T-cell (primary cell): ENCODE measurements at regions not wholly inside any gene's neighbourhood (a gene's known extent, or its start where the extent isn't known, plus 50 kb on each side); places are given as distances from the start of the nearest gene placed in this dataset.
A peak's percentile ranks its signal among the peaks of the same experiment; 100 is the strongest.

ENCODE experiments used
- ATAC-seq, 4 experiments: fragments of 200-7000 bp in 3 of 4; fragments of 150-1000 bp in 1 of 4; cut with Tn5 transposase; replicated peaks in 1 of 4; 1 replicate in 3 of 4; 2 replicates in 1 of 4; pipeline ENCODE4 v1.10.0; 2021; ENCODE audit warnings: moderate library complexity in 3 of 4, mild to moderate bottlenecking in 2 of 4, moderate number of reproducible peaks in 1 of 4
- CTCF ChIA-PET, 2 donors: fragments of 300-600 bp; sonication (Branson Sonifier 250); formaldehyde crosslinking; loops; one replicate each; lab custom pipeline; 2022; ENCODE audit warnings: antibody characterized with exemption in 2 of 2; lab: Charles Lee
- POLR2A ChIA-PET, 2 donors: fragments of 300-600 bp; sonication (Branson Sonifier 250); formaldehyde crosslinking; loops; one replicate each; lab custom pipeline; 2022; ENCODE audit warnings: antibody characterized with exemption in 2 of 2; lab: Charles Lee
- DNase-seq, 35 experiments: peaks; one replicate each; pipeline versions ENCODE4 v3.0.0 to v3.0.0-alpha.2; 2013 to 2023
- H3K27ac ChIP-seq: one replicate; pipeline ENCODE4 v1.5.1; 2013; ENCODE audit warnings: low read length
- H3K27me3 ChIP-seq, 2 experiments: replicated peaks in 1 of 2; 1 replicate in 1 of 2; 2 replicates in 1 of 2; pipeline versions ENCODE4 v1.6.1 to v1.7.0; 2013; ENCODE audit warnings: low read length in 1 of 2, mixed read lengths in 1 of 2; ENCODE audit not compliant: control insufficient read depth in 2 of 2, insufficient read depth in 2 of 2; ENCODE audit errors: extremely low read depth in 1 of 2
- H3K36me3 ChIP-seq, 2 donors: 1 replicate in 1 of 2; 2 replicates in 1 of 2; pipeline versions ENCODE4 v1.6.1 to v1.7.0; 2013; ENCODE audit warnings: low read length in 1 of 2; ENCODE audit not compliant: control insufficient read depth in 2 of 2, insufficient read depth in 1 of 2; ENCODE audit errors: extremely low read depth in 1 of 2
- H3K4me1 ChIP-seq, 2 experiments: 1 replicate in 1 of 2; 2 replicates in 1 of 2; pipeline versions ENCODE4 v1.6.1 to v1.7.0; 2013; ENCODE audit warnings: low read length in 2 of 2, mixed read lengths in 1 of 2; ENCODE audit not compliant: insufficient read depth in 2 of 2, control insufficient read depth in 1 of 2; ENCODE audit errors: extremely low read depth in 1 of 2
- H3K4me3 ChIP-seq, 2 donors: 1 replicate in 1 of 2; 2 replicates in 1 of 2; pipeline versions ENCODE4 v1.5.1 to v1.7.0; 2013; ENCODE audit warnings: mild to moderate bottlenecking in 2 of 2, low read length in 1 of 2, moderate library complexity in 1 of 2; ENCODE audit not compliant: control insufficient read depth in 1 of 2; ENCODE audit errors: extremely low read depth in 1 of 2
- H3K9me3 ChIP-seq: 2 replicates; pipeline ENCODE4 v1.7.0; 2013
- H3K27ac Mint-ChIP-seq, 2 donors: one replicate each; pipeline ENCODE4 v1.8.0; 2020 to 2021; ENCODE audit warnings: mild to moderate bottlenecking in 2 of 2, mixed read lengths in 2 of 2
- H3K27me3 Mint-ChIP-seq, 2 donors: one replicate each; pipeline ENCODE4 v1.8.0; 2021 to 2022; ENCODE audit warnings: mixed read lengths in 2 of 2
- H3K36me3 Mint-ChIP-seq: one replicate; pipeline ENCODE4 v1.8.0; 2021; ENCODE audit warnings: mixed read lengths
- H3K4me1 Mint-ChIP-seq, 3 donors: one replicate each; pipeline ENCODE4 v1.8.0; 2020 to 2022; ENCODE audit warnings: mixed read lengths in 3 of 3, mild to moderate bottlenecking in 1 of 3
- H3K4me3 Mint-ChIP-seq, 3 donors: one replicate each; pipeline ENCODE4 v1.8.0; 2020 to 2022; ENCODE audit warnings: mild to moderate bottlenecking in 3 of 3, mixed read lengths in 3 of 3, moderate library complexity in 3 of 3
- H3K9me3 Mint-ChIP-seq, 3 donors: one replicate each; pipeline ENCODE4 v1.8.0; 2020 to 2022; ENCODE audit warnings: mixed read lengths in 3 of 3
- WGBS: methylation state at CpG from one replicate; pipeline ENCODE4 v1.1.5; 2013; ENCODE audit warnings: missing lambda C conversion rate; ENCODE audit not compliant: insufficient coverage; 5-methylcytosine and 5-hydroxymethylcytosine counted together

DNA sequence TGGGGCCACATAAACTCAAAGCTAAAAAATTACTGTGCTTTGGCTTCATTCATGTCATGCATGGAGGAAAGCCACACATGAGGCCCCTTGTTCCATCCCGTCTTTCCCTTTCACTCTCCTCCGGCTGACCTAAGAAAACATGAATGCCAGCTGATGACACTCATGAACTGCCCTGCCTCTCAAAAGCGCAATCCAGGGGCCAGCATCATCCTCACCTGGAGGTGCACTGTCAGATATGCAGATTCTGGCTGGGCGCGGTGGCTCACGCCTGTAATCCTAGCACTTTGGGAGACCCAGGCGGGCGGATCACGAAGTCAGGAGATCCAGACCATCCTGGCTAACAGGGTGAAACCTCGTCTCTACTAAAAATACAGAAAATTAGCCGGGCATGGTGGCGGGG, 116.1 kb upstream of the FOXN3 start:
- H3K4me1 ChIP-seq = peaks cover 0 to 7% of the 10 kb centered on the region in 2 experiments
- Mint-ChIP-seq H3K27ac (no peak overlapping the region), H3K36me3 (peaks cover 50% of the 10 kb centered on the region), H3K9me3 (peaks cover 0 to 4% (median 0%) of the 10 kb centered on the region in 3 donors), H3K4me1 (peaks cover 40 to 47% (median 46%) of the 10 kb centered on the region in 3 donors), H3K4me3 (no peak overlapping the region), H3K27me3 (no peaks in the 10 kb centered on the region)
- no peak for DNase-seq
- no peak overlapping the region for H3K4me3 ChIP-seq
- 97% methylated on average over 9 of the region's 12 CpGs for WGBS
- no peak for ATAC-seq
- H3K27me3 ChIP-seq = no peaks in the 10 kb centered on the region
- H3K36me3 ChIP-seq = peaks cover under 1 to 3% of the 10 kb centered on the region in 2 donors
- no peak overlapping the region for H3K27ac ChIP-seq
- H3K9me3 ChIP-seq = no peaks in the 10 kb centered on the region
- POLR2A ChIA-PET = interaction anchor here in 1 of 2 donors (0.6 kb wide), 1 partner anchor 32 kb away, joined by 3 read pairs; no protein-coding TSS in a partner anchor
- CTCF ChIA-PET = interaction anchor here in 1 of 2 donors (0.7 kb wide), 1 partner anchor 1538 kb away, joined by 3 read pairs; no protein-coding TSS in a partner anchor

DNA sequence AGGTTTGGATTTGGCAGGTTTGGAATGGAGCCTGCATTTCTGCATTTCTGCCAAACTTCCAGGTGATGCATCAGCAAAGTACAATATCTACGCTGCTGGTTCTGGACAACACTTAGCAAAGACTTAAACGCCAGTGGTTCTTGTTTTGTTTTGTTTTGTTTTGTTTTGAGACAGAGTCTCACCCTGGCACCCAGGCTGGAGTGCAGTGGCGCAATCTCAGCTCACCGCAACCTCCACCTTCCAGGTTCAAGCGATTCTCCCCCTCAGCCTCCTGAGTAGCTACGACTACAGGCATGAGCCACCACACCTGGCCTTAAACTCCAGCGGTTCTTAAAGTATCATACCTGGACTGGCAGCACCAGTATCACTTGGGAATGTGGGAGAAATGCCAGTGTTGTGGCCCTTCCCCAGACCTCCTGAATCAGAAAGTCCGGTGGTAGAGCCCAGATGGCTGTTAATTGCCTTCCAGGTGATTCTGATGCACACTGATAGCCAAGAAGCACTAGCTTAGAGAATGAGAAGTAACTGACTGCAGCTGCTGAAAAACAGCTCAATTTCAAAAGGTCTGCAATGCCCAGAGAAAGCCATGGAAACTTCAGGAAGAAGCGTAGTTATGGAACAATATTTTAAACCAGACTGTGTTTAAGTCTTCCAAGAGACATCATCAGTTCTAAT, 114.8 kb upstream of the FOXN3 start:
- H3K4me1 Mint-ChIP-seq = peaks cover 39 to 46% (median 40%) of the 10 kb centered on the region in 3 donors
- POLR2A ChIA-PET = interaction anchor here in 1 of 2 donors (0.6 kb wide), 2 partner anchors 64 to 68 kb away, joined by 3 to 4 read pairs; no protein-coding TSS in a partner anchor
- 97% methylated on average over 6 of the region's 9 CpGs for WGBS
- H3K9me3 ChIP-seq = no peaks in the 10 kb centered on the region
- ATAC-seq (no peak), DNase-seq (no peak)
- H3K36me3 Mint-ChIP-seq = peaks cover 41% of the 10 kb centered on the region
- no peaks in the 10 kb centered on the region for H3K27me3 Mint-ChIP-seq
- no peaks in the 10 kb centered on the region for H3K27me3 ChIP-seq
- H3K9me3 Mint-ChIP-seq = peaks cover 0 to 8% (median under 1%) of the 10 kb centered on the region in 3 donors
- no peak overlapping the region for H3K4me3 ChIP-seq
- H3K36me3 ChIP-seq = peaks cover 0 to 3% of the 10 kb centered on the region in 2 donors
- H3K27ac ChIP-seq = no peak overlapping the region
- H3K4me1 ChIP-seq = peaks cover 0 to 7% of the 10 kb centered on the region in 2 experiments
- H3K4me3 Mint-ChIP-seq = no peak overlapping the region
- CTCF ChIA-PET = no interaction called here
- peak overlapping the region; percentile 30 for H3K27ac Mint-ChIP-seq

DNA sequence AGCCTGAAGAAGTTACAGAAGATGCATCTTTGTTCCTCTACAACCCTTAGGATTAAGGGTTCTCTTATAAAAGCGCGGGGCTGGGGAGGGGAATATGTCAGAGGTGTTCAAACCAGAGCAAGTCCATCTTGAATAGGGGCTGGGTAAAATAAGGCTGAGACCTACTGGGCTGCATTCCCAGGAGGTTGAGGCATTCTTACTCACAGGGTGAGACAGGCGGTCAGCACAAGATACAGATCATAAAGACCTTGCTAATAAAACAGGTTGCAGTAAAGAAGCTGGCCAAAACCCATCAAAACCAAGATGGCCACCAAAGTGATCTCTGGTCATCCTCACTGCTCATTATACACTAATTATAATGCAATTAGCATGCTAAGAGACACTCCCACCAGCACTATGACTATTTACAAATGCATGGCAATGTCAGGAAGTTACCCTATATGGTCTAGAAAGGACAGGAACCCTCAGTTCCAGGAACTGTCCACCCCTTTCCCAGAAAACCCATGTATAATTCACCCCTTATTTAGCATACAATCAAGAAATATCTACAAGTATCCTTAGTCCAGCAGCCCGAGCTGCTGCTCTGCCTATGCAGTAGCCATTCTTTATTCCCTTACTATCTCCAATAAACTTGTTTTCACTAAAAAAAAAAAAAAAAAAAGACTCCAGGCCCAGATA, 108.1 kb upstream of the FOXN3 start:
- Histone ChIP-seq H3K27ac (no peak overlapping the region), H3K9me3 (no peaks in the 10 kb centered on the region), H3K4me1 (peaks cover 0 to under 1% of the 10 kb centered on the region in 2 experiments), H3K4me3 (no peak overlapping the region), H3K27me3 (no peaks in the 10 kb centered on the region), H3K36me3 (peaks cover 0 to 2% of the 10 kb centered on the region in 2 donors)
- no CpG with 5 or more reads among the region's 4 CpGs for WGBS
- Mint-ChIP-seq H3K9me3 (peaks cover 3 to 32% (median 8%) of the 10 kb centered on the region in 3 donors), H3K27me3 (no peaks in the 10 kb centered on the region), H3K4me3 (no peak overlapping the region), H3K27ac (peak overlapping the region; percentile 44 to 64), H3K36me3 (peaks cover 53% of the 10 kb centered on the region), H3K4me1 (peaks cover 42 to 48% (median 46%) of the 10 kb centered on the region in 3 donors)
- DNase-seq (no peak), ATAC-seq (no peak)
- ChIA-PET CTCF (no interaction called here), POLR2A (no interaction called here)

DNA sequence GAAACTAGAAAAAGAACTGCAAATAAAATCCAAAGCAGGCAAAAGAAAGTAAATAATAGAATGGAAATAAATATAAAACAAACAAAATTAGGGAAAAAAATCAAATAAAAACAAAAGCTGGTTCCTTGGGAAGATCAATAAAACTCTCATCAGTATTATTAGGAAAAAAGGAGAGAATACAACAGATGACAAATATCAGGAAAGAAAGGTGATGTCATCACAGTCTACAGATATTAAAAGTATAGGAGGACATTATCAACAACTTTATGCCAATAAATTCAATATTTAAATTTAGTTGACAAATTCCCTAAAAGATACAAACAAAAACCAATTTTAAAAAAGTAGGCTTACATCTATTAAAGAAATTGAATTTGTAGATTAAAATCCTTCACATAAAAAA, 107.4 kb upstream of the FOXN3 start:
- Histone ChIP-seq H3K27me3 (no peaks in the 10 kb centered on the region), H3K4me1 (peaks cover 0 to 3% of the 10 kb centered on the region in 2 experiments), H3K9me3 (no peaks in the 10 kb centered on the region), H3K36me3 (peaks cover 0 to 4% of the 10 kb centered on the region in 2 donors), H3K4me3 (no peak overlapping the region), H3K27ac (no peak overlapping the region)
- ATAC-seq (no peak), DNase-seq (no peak)
- POLR2A ChIA-PET = interaction anchor here in 1 of 2 donors (0.7 kb wide), 1 partner anchor 14 kb away, joined by 12 read pairs; no protein-coding TSS in a partner anchor
- CTCF ChIA-PET = interaction anchor here in 1 of 2 donors (0.7 kb wide), 1 partner anchor 332 kb away, joined by 9 read pairs; no protein-coding TSS in a partner anchor
- no peak overlapping the region for H3K4me3 Mint-ChIP-seq
- peaks cover 45 to 52% (median 49%) of the 10 kb centered on the region in 3 donors for H3K4me1 Mint-ChIP-seq
- peaks cover 53% of the 10 kb centered on the region for H3K36me3 Mint-ChIP-seq
- H3K9me3 Mint-ChIP-seq = peaks cover 3 to 30% (median 8%) of the 10 kb centered on the region in 3 donors
- H3K27me3 Mint-ChIP-seq = no peaks in the 10 kb centered on the region
- H3K27ac Mint-ChIP-seq = no peak overlapping the region

DNA sequence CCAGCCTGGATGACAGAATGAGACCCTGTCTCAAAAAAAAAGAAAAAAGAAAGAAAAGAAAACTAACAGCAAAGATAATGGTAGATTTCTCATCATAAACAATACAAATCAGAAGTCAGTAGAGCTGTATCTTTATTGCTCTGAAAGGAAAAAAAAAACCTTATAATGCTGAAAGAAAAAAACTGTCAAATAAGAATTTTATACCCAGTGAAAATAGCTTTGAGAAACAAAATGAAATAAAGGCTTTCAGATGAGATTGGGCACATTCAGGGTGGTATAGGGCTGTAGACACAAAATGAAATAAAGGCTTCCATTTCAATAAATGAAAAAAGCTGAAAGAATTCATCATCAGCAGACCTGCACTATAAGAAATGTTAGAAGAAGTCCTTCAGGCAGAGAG, 105.0 kb upstream of the FOXN3 start:
- Histone ChIP-seq H3K4me3 (no peak overlapping the region), H3K36me3 (peaks cover 0 to 8% of the 10 kb centered on the region in 2 donors), H3K27ac (no peak overlapping the region), H3K27me3 (no peaks in the 10 kb centered on the region), H3K4me1 (peaks cover 0 to 17% of the 10 kb centered on the region in 2 experiments), H3K9me3 (no peaks in the 10 kb centered on the region)
- H3K9me3 Mint-ChIP-seq = peaks cover 3 to 27% (median 8%) of the 10 kb centered on the region in 3 donors
- H3K27ac Mint-ChIP-seq = no peak overlapping the region
- H3K4me3 Mint-ChIP-seq = no peak overlapping the region
- no peak for DNase-seq
- no peaks in the 10 kb centered on the region for H3K27me3 Mint-ChIP-seq
- POLR2A ChIA-PET = interaction anchor here (0.6 kb wide), 3 partner anchors 55 to 186 kb away, joined by 3 read pairs; no protein-coding TSS in a partner anchor
- H3K36me3 Mint-ChIP-seq = peaks cover 54% of the 10 kb centered on the region
- ATAC-seq = no peak
- CTCF ChIA-PET = interaction anchor here in 1 of 2 donors (1.0 kb wide), 1 partner anchor 164 kb away, joined by 3 read pairs; no protein-coding TSS in a partner anchor
- H3K4me1 Mint-ChIP-seq = peaks cover 59 to 72% (median 63%) of the 10 kb centered on the region in 3 donors

DNA sequence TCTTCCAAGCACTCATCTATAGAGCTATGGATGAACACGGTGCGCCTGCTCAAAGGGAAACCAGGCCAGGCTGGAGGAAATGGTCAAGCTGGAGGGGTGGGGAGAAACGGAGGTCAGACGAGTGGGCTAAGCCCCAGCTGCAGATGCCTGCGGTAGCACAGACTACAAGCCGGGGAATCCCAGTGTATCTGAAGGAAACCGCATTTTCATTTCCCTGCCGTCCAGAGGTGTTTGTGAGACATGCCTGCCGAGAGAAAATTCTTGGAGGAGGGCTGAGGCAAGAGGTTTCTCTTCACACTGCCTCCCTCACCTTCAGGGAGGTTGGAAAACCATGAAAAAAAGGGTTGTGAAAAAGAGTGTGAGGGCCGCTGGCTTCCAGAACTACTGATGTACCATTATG, 102.0 kb upstream of the FOXN3 start:
- Histone ChIP-seq H3K4me3 (no peak overlapping the region), H3K27ac (no peak overlapping the region), H3K27me3 (no peaks in the 10 kb centered on the region), H3K9me3 (no peaks in the 10 kb centered on the region), H3K4me1 (peaks cover 0 to 21% of the 10 kb centered on the region in 2 experiments), H3K36me3 (peaks cover 0 to 15% of the 10 kb centered on the region in 2 donors)
- Mint-ChIP-seq H3K27ac (no peak overlapping the region), H3K9me3 (peaks cover 0 to 21% (median 8%) of the 10 kb centered on the region in 3 donors), H3K4me1 (peaks cover 51 to 58% (median 54%) of the 10 kb centered on the region in 3 donors), H3K4me3 (no peak overlapping the region), H3K36me3 (peaks cover 52% of the 10 kb centered on the region), H3K27me3 (no peaks in the 10 kb centered on the region)
- DNase-seq = no peak
- WGBS = 94% methylated on average over 4 of the region's 10 CpGs
- CTCF ChIA-PET = interaction anchor here (0.5 to 0.6 kb wide), 3 partner anchors 230 to 1669 kb away, joined by 3 to 4 read pairs (median 3); no protein-coding TSS in a partner anchor
- ATAC-seq = no peak
- POLR2A ChIA-PET = interaction anchor here in 1 of 2 donors (0.6 kb wide), 1 partner anchor 9 kb away, joined by 3 read pairs; no protein-coding TSS in a partner anchor
